HL-60 (cell line): ENCODE measurements at regions not wholly inside any gene's neighbourhood (a gene's known extent, or its start where the extent isn't known, plus 50 kb on each side); places are given as distances from the start of the nearest gene placed in this dataset.

Source experiments
- DNase-seq, 2 experiments: peaks; one replicate each; pipeline ENCODE4 v3.0.0-alpha.2; 2010 to 2020; ENCODE audit warnings: low read depth in 1 of 2, low spot score in 1 of 2
- H3K27ac ChIP-seq: fragments of 250-450 bp; sonication (Bioruptor Pico); replicated peaks from 2 replicates; pipeline ENCODE4 v1.5.1; 2020; ENCODE audit warnings: mild to moderate bottlenecking, moderate library complexity
- H3K27me3 ChIP-seq: fragments of 250-450 bp; sonication (Bioruptor Pico); 2 replicates; pipeline ENCODE4 v1.5.1; 2021; ENCODE audit warnings: mild to moderate bottlenecking, moderate library complexity; ENCODE audit not compliant: insufficient read depth, poor library complexity, severe bottlenecking
- H3K4me3 ChIP-seq: replicated peaks from 2 replicates; pipeline ENCODE4 v1.5.1; 2011; ENCODE audit warnings: mild to moderate bottlenecking, control low read depth, low read length; ENCODE audit not compliant: insufficient read depth
- CTCF ChIP-seq: IDR thresholded peaks from one replicate; pipeline ENCODE4 v1.5.1; 2011; ENCODE audit warnings: low read length, control low read depth, inconsistent platforms; ENCODE audit not compliant: insufficient read depth
- GABPA ChIP-seq: IDR thresholded peaks from 2 replicates; pipeline ENCODE4 v1.6.1; 2012; ENCODE audit warnings: low read depth
- POLR2AphosphoS5 ChIP-seq: IDR thresholded peaks from 2 replicates; pipeline ENCODE4 v1.6.1; 2012; ENCODE audit warnings: low read depth
- REST ChIP-seq: IDR thresholded peaks from 2 replicates; pipeline ENCODE4 v1.6.1; 2012; ENCODE audit warnings: low read depth; ENCODE audit not compliant: insufficient replicate concordance
- SPI1 ChIP-seq: IDR thresholded peaks from 2 replicates; pipeline ENCODE4 v1.6.1; 2012; ENCODE audit warnings: low read depth, mild to moderate bottlenecking, borderline replicate concordance

GRCh38 chr11:134583397-134583990 lies 171.5 kb upstream of the B3GAT1 start:
- TF ChIP-seq GABPA, result no peak
- peak; percentile 66 for TF ChIP-seq SPI1
- no peak for TF ChIP-seq REST
- no peak for TF ChIP-seq CTCF
- Histone ChIP-seq H3K27me3 (no peaks in the 10 kb centered on the region), H3K27ac (no peak overlapping the region), H3K4me3 (no peak overlapping the region)
- peak in 1 of 2 experiments; percentile 29 for DNase-seq

- TF ChIP-seq REST, result no peak
- no peak for TF ChIP-seq GABPA
- no peak for TF ChIP-seq CTCF
- TF ChIP-seq SPI1, result no peak
- no peak for TF ChIP-seq POLR2AphosphoS5
Measured at GRCh38 chr11:134582770-134583095, 170.7 kb upstream of the B3GAT1 start.

GRCh38 chr11:134581966-134582769 lies 170.1 kb upstream of the B3GAT1 start:
- H3K4me3 ChIP-seq, result no peak overlapping the region
- TF ChIP-seq CTCF (no peak), POLR2AphosphoS5 (no peak), SPI1 (no peak), GABPA (no peak), REST (no peak)
- H3K27ac ChIP-seq, result no peak overlapping the region
- H3K27me3 ChIP-seq, result no peaks in the 10 kb centered on the region
- DNase-seq, result no peak

More at GRCh38 chr11:134582770-134583095, 170.7 kb upstream of the B3GAT1 start:
- no peak for DNase-seq
- Histone ChIP-seq H3K27ac (no peak overlapping the region), H3K4me3 (no peak overlapping the region), H3K27me3 (no peaks in the 10 kb centered on the region)
